B cell (primary cell): ENCODE measurements at regions not wholly inside any gene's neighbourhood (a gene's known extent, or its start where the extent isn't known, plus 50 kb on each side); places are given as distances from the start of the nearest gene placed in this dataset.

ENCODE experiments used
- ATAC-seq: fragments of 200-7000 bp; cut with Tn5 transposase; one replicate; pipeline ENCODE4 v1.10.0; 2021; ENCODE audit warnings: low read depth, mild to moderate bottlenecking, moderate number of reproducible peaks, moderate library complexity
- CTCF ChIA-PET: fragments of 350-600 bp; sonication (Branson Sonifier 250); formaldehyde crosslinking; loops from one replicate; lab custom pipeline; 2021; ENCODE audit warnings: antibody characterized with exemption, inconsistent platforms; lab: Charles Lee
- POLR2A ChIA-PET: fragments of 350-600 bp; sonication (Branson Sonifier 250); formaldehyde crosslinking; loops from one replicate; lab custom pipeline; 2021; ENCODE audit warnings: antibody characterized with exemption; lab: Charles Lee
- DNase-seq: peaks from one replicate; pipeline ENCODE4 v3.0.0; 2013
- H2AFZ ChIP-seq: 2 replicates; pipeline ENCODE4 v1.6.1; 2012; ENCODE audit warnings: mild to moderate bottlenecking, low read depth, low read length; ENCODE audit not compliant: insufficient read depth, poor library complexity, severe bottlenecking
- H3K27ac ChIP-seq, 2 donors: 1 replicate in 1 of 2; 2 replicates in 1 of 2; pipeline ENCODE4 v1.5.1; 2012 to 2013; ENCODE audit warnings: low read length in 2 of 2, mild to moderate bottlenecking in 2 of 2, moderate library complexity in 1 of 2
- H3K27me3 ChIP-seq, 4 experiments: fragments of 200-600 bp in 1 of 4; sonication (generic) in 1 of 4; replicated peaks in 1 of 4; 1 replicate in 2 of 4; 2 replicates in 2 of 4; pipeline versions ENCODE4 v1.6.1 to v1.7.0; 2013 to 2016; ENCODE audit warnings: low read length in 3 of 4, mild to moderate bottlenecking in 2 of 4, mixed read lengths in 1 of 4, moderate library complexity in 1 of 4; ENCODE audit not compliant: insufficient read depth in 4 of 4, control insufficient read depth in 3 of 4; ENCODE audit errors: control extremely low read depth in 1 of 4
- H3K36me3 ChIP-seq, 2 experiments: replicated peaks in 1 of 2; 1 replicate in 1 of 2; 2 replicates in 1 of 2; pipeline versions ENCODE4 v1.6.1 to v1.7.1; 2013; ENCODE audit warnings: low read length in 1 of 2; ENCODE audit not compliant: insufficient read depth in 2 of 2, control insufficient read depth in 1 of 2; ENCODE audit errors: control extremely low read depth in 1 of 2, extremely low read depth in 1 of 2
- H3K4me1 ChIP-seq, 2 donors: fragments of 200-600 bp in 1 of 2; sonication (generic) in 1 of 2; 1 replicate in 1 of 2; 2 replicates in 1 of 2; pipeline versions ENCODE4 v1.5.1 to v1.6.1; 2013 to 2017; ENCODE audit warnings: low read length in 2 of 2; ENCODE audit not compliant: control insufficient read depth in 2 of 2, insufficient read depth in 2 of 2
- H3K4me2 ChIP-seq: replicated peaks from 2 replicates; pipeline ENCODE3; 2012; ENCODE audit warnings: mild to moderate bottlenecking, low read depth, low read length; ENCODE audit not compliant: poor library complexity, severe bottlenecking
- H3K4me3 ChIP-seq, 5 experiments: fragments of 200-600 bp in 1 of 5; sonication (generic) in 1 of 5; 1 replicate in 3 of 5; 2 replicates in 2 of 5; pipeline versions ENCODE4 v1.5.1 to v1.7.0; 2011 to 2016; ENCODE audit warnings: low read length in 4 of 5, mild to moderate bottlenecking in 4 of 5, low read depth in 2 of 5, control low read depth in 1 of 5, moderate library complexity in 1 of 5; ENCODE audit not compliant: insufficient read depth in 1 of 5; ENCODE audit errors: control extremely low read depth in 1 of 5, extremely low read depth in 1 of 5
- H3K79me2 ChIP-seq: fragments of 200-600 bp; sonication (generic); one replicate; pipeline ENCODE4 v1.6.0; 2016; ENCODE audit warnings: low read length; ENCODE audit not compliant: control insufficient read depth, insufficient read depth
- H3K9ac ChIP-seq: fragments of 200-600 bp; sonication (generic); 2 replicates; pipeline ENCODE4 v1.6.1; 2017; ENCODE audit warnings: mild to moderate bottlenecking, low read length, moderate library complexity
- H3K9me3 ChIP-seq, 3 donors: one replicate each; pipeline versions ENCODE4 v1.6.1 to v1.7.1; 2013; ENCODE audit warnings: low read length in 2 of 3; ENCODE audit not compliant: control insufficient read depth in 2 of 3, insufficient read depth in 1 of 3; ENCODE audit errors: control extremely low read depth in 1 of 3
- H4K20me1 ChIP-seq: 2 replicates; pipeline ENCODE4 v1.6.0; 2012; ENCODE audit warnings: mild to moderate bottlenecking, low read length; ENCODE audit not compliant: insufficient read depth, control insufficient read depth, poor library complexity, severe bottlenecking
- H3K27ac Mint-ChIP-seq: one replicate; pipeline ENCODE4 v1.8.0; 2021; ENCODE audit warnings: mixed read lengths
- H3K27me3 Mint-ChIP-seq: one replicate; pipeline ENCODE4 v1.8.0; 2021; ENCODE audit warnings: mixed read lengths
- H3K4me1 Mint-ChIP-seq: one replicate; pipeline ENCODE4 v1.8.0; 2021; ENCODE audit warnings: mixed read lengths
- H3K4me3 Mint-ChIP-seq: one replicate; pipeline ENCODE4 v1.8.0; 2021; ENCODE audit warnings: mixed read lengths
- H3K9me3 Mint-ChIP-seq: one replicate; pipeline ENCODE4 v1.8.0; 2022; ENCODE audit warnings: mixed read lengths; ENCODE audit not compliant: insufficient read depth
- CTCF ChIP-seq: fragments of 200-600 bp; IDR thresholded peaks from one replicate; pipeline ENCODE4 v1.8.0; 2022; ENCODE audit warnings: antibody characterized with exemption, mild to moderate bottlenecking
- EZH2 ChIP-seq: IDR thresholded peaks from 2 replicates; pipeline ENCODE4 v1.6.1; 2012; ENCODE audit warnings: borderline replicate concordance, low read depth, mild to moderate bottlenecking, moderate library complexity, low read length; ENCODE audit not compliant: insufficient read depth, poor library complexity, severe bottlenecking
- intact Hi-C: fragments of 100-400 bp; cut with micrococcal nuclease; formaldehyde crosslinking; loops from one replicate; pipeline ENCODE4 v1.10.0; 2022

GRCh38 chr21:14846621-14847020 lies 218.2 kb downstream of the NRIP1 start:
- TF ChIP-seq CTCF, result no peak
- no peak for TF ChIP-seq EZH2
- Histone ChIP-seq H3K27me3 (no peaks in the 10 kb centered on the region), H3K36me3 (no peaks in the 10 kb centered on the region), H3K9ac (no peak overlapping the region), H2AFZ (no peak overlapping the region), H3K9me3 (peaks cover 0 to 17% (median 6%) of the 10 kb centered on the region in 3 donors), H3K27ac (no peak overlapping the region), H3K79me2 (no peaks in the 10 kb centered on the region), H3K4me2 (no peak overlapping the region), H3K4me1 (no peaks in the 10 kb centered on the region), H3K4me3 (no peak overlapping the region), H4K20me1 (no peaks in the 10 kb centered on the region)
- Mint-ChIP-seq H3K27ac (no peak overlapping the region), H3K27me3 (no peaks in the 10 kb centered on the region), H3K4me3 (no peak overlapping the region), H3K4me1 (no peaks in the 10 kb centered on the region), H3K9me3 (peaks cover 8% of the 10 kb centered on the region)
- ATAC-seq, result no peak
- intact Hi-C loops, result no loop called here
- no peak for DNase-seq
- ChIA-PET CTCF (no interaction called here), POLR2A (no interaction called here)

- Histone ChIP-seq H3K4me3 (no peak overlapping the region), H3K9ac (no peak overlapping the region), H3K27me3 (no peaks in the 10 kb centered on the region), H2AFZ (no peak overlapping the region), H3K36me3 (no peaks in the 10 kb centered on the region), H3K4me1 (no peaks in the 10 kb centered on the region), H4K20me1 (no peaks in the 10 kb centered on the region), H3K27ac (no peak overlapping the region), H3K9me3 (peaks cover 0 to 24% (median 6%) of the 10 kb centered on the region in 3 donors), H3K79me2 (no peaks in the 10 kb centered on the region), H3K4me2 (no peak overlapping the region)
- intact Hi-C loops, result no loop called here
- Mint-ChIP-seq H3K27me3 (no peaks in the 10 kb centered on the region), H3K27ac (no peak overlapping the region), H3K4me1 (peaks cover 2% of the 10 kb centered on the region), H3K4me3 (no peak overlapping the region), H3K9me3 (peaks cover 8% of the 10 kb centered on the region)
- ATAC-seq (no peak), DNase-seq (no peak)
- CTCF ChIA-PET, result no interaction called here
- POLR2A ChIA-PET, result no interaction called here
- no peak for TF ChIP-seq CTCF
- TF ChIP-seq EZH2, result no peak
Measured at GRCh38 chr21:14844001-14844400, 220.8 kb downstream of the NRIP1 start.
